GM23248 (cell line): ENCODE measurements at regions not wholly inside any gene's neighbourhood (a gene's known extent, or its start where the extent isn't known, plus 50 kb on each side); places are given as distances from the start of the nearest gene placed in this dataset.

Source experiments
- EZH2 ChIP-seq: fragments of 200-600 bp; sonication (generic); IDR thresholded peaks from 2 replicates; pipeline ENCODE4 v1.6.1; 2018; ENCODE audit warnings: antibody characterized with exemption, mild to moderate bottlenecking; ENCODE audit not compliant: insufficient read depth, poor library complexity, severe bottlenecking
- EZH2phosphoT487 ChIP-seq: fragments of 200-600 bp; sonication (generic); IDR thresholded peaks from 2 replicates; pipeline ENCODE4 v1.6.1; 2018; ENCODE audit warnings: antibody characterized with exemption, moderate library complexity, mild to moderate bottlenecking, low read depth; ENCODE audit not compliant: insufficient read depth

DNA sequence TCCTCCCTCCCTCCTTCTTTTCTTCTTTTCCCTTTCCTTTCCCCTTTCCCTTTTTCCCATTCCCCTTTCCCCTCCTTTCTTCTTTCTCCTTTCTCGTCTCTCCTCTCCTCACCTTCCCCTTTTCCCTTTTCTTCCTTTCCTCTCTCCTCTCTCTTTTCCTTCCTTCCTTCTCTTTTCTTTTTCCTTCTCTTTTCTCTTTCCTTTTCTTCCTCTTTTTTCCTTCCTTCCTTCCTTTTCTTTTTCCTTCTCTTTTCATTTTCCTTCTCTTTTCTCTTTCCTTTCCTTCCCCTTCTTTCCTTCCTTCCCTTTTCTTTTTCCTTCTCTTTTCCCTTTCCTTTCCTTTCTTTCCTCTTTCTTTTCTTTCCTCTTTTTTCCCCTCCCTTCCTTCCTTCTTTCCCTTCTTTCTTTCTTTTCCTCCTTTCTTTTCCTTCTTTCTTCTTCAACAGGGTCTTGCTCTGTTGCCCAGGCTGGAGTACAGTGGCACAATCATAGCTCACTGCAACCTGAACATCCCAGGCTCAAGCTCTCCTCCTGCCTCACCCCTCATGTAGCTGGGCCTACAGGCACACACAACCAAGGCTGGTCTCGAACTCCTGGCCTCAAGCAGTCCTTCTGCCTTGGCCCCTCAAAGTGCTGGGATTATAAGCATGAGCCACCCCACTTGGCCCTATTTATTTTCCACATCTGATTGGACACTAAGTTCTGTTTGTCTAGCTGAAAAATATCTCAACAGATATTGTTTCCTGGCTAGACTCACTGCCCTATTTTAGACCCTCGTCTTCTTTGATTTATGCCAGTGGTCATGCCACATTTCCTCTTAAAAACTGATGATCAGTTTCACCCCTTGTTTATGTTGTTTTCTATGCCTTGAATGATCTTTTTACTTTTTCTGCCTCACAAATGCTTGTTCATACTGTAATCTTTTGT is 57.1 kb upstream of the MACF1 start:
- TF ChIP-seq EZH2phosphoT487 (no peak), EZH2 (no peak)
